Astrocyte (in vitro differentiated cells and primary cell): ENCODE measurements at regions not wholly inside any gene's neighbourhood (a gene's known extent, or its start where the extent isn't known, plus 50 kb on each side); places are given as distances from the start of the nearest gene placed in this dataset.
A peak's percentile ranks its signal among the peaks of the same experiment; 100 is the strongest.

Experiments
- DNase-seq: peaks from one replicate; pipeline ENCODE4 v3.0.0-alpha.2; 2010; ENCODE audit warnings: low read depth
- FAIRE-seq: peaks from 2 replicates; lab custom pipeline; 2011; peaks lifted over from hg19 to GRCh38; lab: Jason Lieb, UNC
- H2AFZ ChIP-seq: 2 replicates; pipeline ENCODE4 v1.6.0; 2012; ENCODE audit warnings: low read depth, low read length, inconsistent platforms
- H3K27ac ChIP-seq: 2 replicates; pipeline ENCODE4 v1.5.1; 2011; ENCODE audit warnings: low read depth, low read length, inconsistent platforms
- H3K27me3 ChIP-seq: 2 replicates; pipeline ENCODE4 v1.6.0; 2011; ENCODE audit warnings: low read length, inconsistent platforms; ENCODE audit not compliant: insufficient read depth
- H3K36me3 ChIP-seq: 2 replicates; pipeline ENCODE4 v1.5.1; 2011; ENCODE audit warnings: low read length, inconsistent platforms; ENCODE audit not compliant: insufficient read depth
- H3K4me1 ChIP-seq: 2 replicates; pipeline ENCODE4 v1.5.1; 2011; ENCODE audit warnings: low read length, inconsistent platforms; ENCODE audit not compliant: insufficient read depth
- H3K4me2 ChIP-seq: 2 replicates; pipeline ENCODE4 v1.6.0; 2012; ENCODE audit warnings: low read length, inconsistent platforms
- H3K4me3 ChIP-seq: 2 replicates; pipeline ENCODE4 v1.5.1; 2011; ENCODE audit warnings: low read depth, mild to moderate bottlenecking, low read length, inconsistent platforms; ENCODE audit not compliant: insufficient read depth
- H3K79me2 ChIP-seq: 2 replicates; pipeline ENCODE4 v1.6.0; 2012; ENCODE audit warnings: mild to moderate bottlenecking, low read length, inconsistent platforms; ENCODE audit not compliant: insufficient read depth
- H3K9ac ChIP-seq: 2 replicates; pipeline ENCODE4 v1.6.0; 2012; ENCODE audit warnings: mild to moderate bottlenecking, low read length, inconsistent platforms
- H3K9me3 ChIP-seq: 2 replicates; pipeline ENCODE4 v1.5.1; 2012; ENCODE audit warnings: low read depth, mild to moderate bottlenecking, low read length, inconsistent platforms; ENCODE audit not compliant: insufficient read depth
- H4K20me1 ChIP-seq: 2 replicates; pipeline ENCODE4 v1.6.0; 2012; ENCODE audit warnings: low read length, inconsistent platforms; ENCODE audit not compliant: insufficient read depth
- H3K27ac Mint-ChIP-seq: one replicate; pipeline ENCODE4 v1.8.0; 2021; ENCODE audit warnings: mild to moderate bottlenecking, mixed read lengths; ENCODE audit not compliant: unreplicated experiment
- H3K27me3 Mint-ChIP-seq: one replicate; pipeline ENCODE4 v1.8.0; 2021; ENCODE audit warnings: low read depth, mixed read lengths; ENCODE audit not compliant: unreplicated experiment
- H3K36me3 Mint-ChIP-seq: one replicate; pipeline ENCODE4 v1.8.0; 2021; ENCODE audit warnings: low read depth, mixed read lengths; ENCODE audit not compliant: unreplicated experiment
- H3K4me1 Mint-ChIP-seq: one replicate; pipeline ENCODE4 v1.8.0; 2021; ENCODE audit warnings: low read depth, mixed read lengths; ENCODE audit not compliant: unreplicated experiment
- H3K4me3 Mint-ChIP-seq: one replicate; pipeline ENCODE4 v1.8.0; 2021; ENCODE audit warnings: mild to moderate bottlenecking, moderate library complexity, mixed read lengths; ENCODE audit not compliant: unreplicated experiment
- H3K9me3 Mint-ChIP-seq: one replicate; pipeline ENCODE4 v1.8.0; 2021; ENCODE audit warnings: mild to moderate bottlenecking, mixed read lengths; ENCODE audit not compliant: unreplicated experiment
- CTCF ChIP-seq: IDR thresholded peaks from 2 replicates; pipeline ENCODE4 v1.5.1; 2011; ENCODE audit warnings: low read depth, mild to moderate bottlenecking, inconsistent platforms, low read length, moderate library complexity; ENCODE audit not compliant: insufficient read depth
- EZH2 ChIP-seq: IDR thresholded peaks from 2 replicates; pipeline ENCODE4 v1.6.1; 2012; ENCODE audit warnings: mild to moderate bottlenecking, low read length, inconsistent platforms; ENCODE audit not compliant: insufficient read depth

GRCh38 chr3:124582621-124583395 lies 147.4 kb upstream of the UMPS start:
- TF ChIP-seq CTCF (no peak), EZH2 (no peak)
- Mint-ChIP-seq H3K36me3 (peaks cover 3% of the 10 kb centered on the region), H3K27ac (no peak overlapping the region), H3K4me1 (peaks cover 20% of the 10 kb centered on the region), H3K9me3 (no peaks in the 10 kb centered on the region), H3K4me3 (no peak overlapping the region), H3K27me3 (peaks cover 26% of the 10 kb centered on the region)
- Histone ChIP-seq H3K4me3 (no peak overlapping the region), H3K4me1 (peaks cover 21% of the 10 kb centered on the region), H2AFZ (no peak overlapping the region), H3K79me2 (no peaks in the 10 kb centered on the region), H3K36me3 (no peaks in the 10 kb centered on the region), H4K20me1 (peaks cover 3% of the 10 kb centered on the region), H3K27ac (peak overlapping the region; percentile 15), H3K27me3 (no peaks in the 10 kb centered on the region), H3K4me2 (peak overlapping the region; percentile 1), H3K9ac (no peak overlapping the region), H3K9me3 (no peaks in the 10 kb centered on the region)
- no peak for DNase-seq
- FAIRE-seq: no peak

- no peaks in the 10 kb centered on the region for H3K36me3 ChIP-seq
- no peaks in the 10 kb centered on the region for H3K9me3 ChIP-seq
- H3K27me3 ChIP-seq: no peaks in the 10 kb centered on the region
- H3K4me1 Mint-ChIP-seq: peaks cover 23% of the 10 kb centered on the region
- peak overlapping the region; percentile 63 for H3K4me3 ChIP-seq
- peak overlapping the region; percentile 73 for H3K9ac ChIP-seq
- TF ChIP-seq EZH2 (no peak), CTCF (no peak)
- H3K9me3 Mint-ChIP-seq: no peaks in the 10 kb centered on the region
- no peak for DNase-seq
- H3K4me1 ChIP-seq: peaks cover 21% of the 10 kb centered on the region
- peak overlapping the region; percentile 97 for H3K4me2 ChIP-seq
- no peak overlapping the region for H3K27ac Mint-ChIP-seq
- no peaks in the 10 kb centered on the region for H3K79me2 ChIP-seq
- peaks cover 3% of the 10 kb centered on the region for H4K20me1 ChIP-seq
- FAIRE-seq: no peak
- peak overlapping the region; percentile 82 for H2AFZ ChIP-seq
- H3K4me3 Mint-ChIP-seq: peak overlapping the region; percentile 75
- no peak overlapping the region for H3K27ac ChIP-seq
- peaks cover 3% of the 10 kb centered on the region for H3K36me3 Mint-ChIP-seq
- H3K27me3 Mint-ChIP-seq: peaks cover 26% of the 10 kb centered on the region
Measured at GRCh38 chr3:124584245-124584551, 146.1 kb upstream of the UMPS start.
